GM19239 (cell line): ENCODE measurements at regions not wholly inside any gene's neighbourhood (a gene's known extent, or its start where the extent isn't known, plus 50 kb on each side); places are given as distances from the start of the nearest gene placed in this dataset.

Experiments
- DNase-seq: peaks from one replicate; pipeline ENCODE4 v3.0.0; 2011; ENCODE audit warnings: low spot score; ENCODE audit not compliant: insufficient read length
- FAIRE-seq: peaks from 2 replicates; lab custom pipeline; 2011; peaks lifted over from hg19 to GRCh38; lab: Jason Lieb, UNC

GRCh38 chr13:48181482-48182145 is 51.4 kb upstream of the ITM2B start:
- no peak for DNase-seq
- FAIRE-seq = peak; percentile 4

GRCh38 chr13:48178126-48178525 is 54.9 kb upstream of the ITM2B start:
- no peak for DNase-seq
- FAIRE-seq = no peak

- no peak for DNase-seq
- FAIRE-seq = no peak
These were observed 56.2 kb upstream of the ITM2B start for GRCh38 chr13:48176781-48177180.

GRCh38 chr13:48175185-48175584 is 57.8 kb upstream of the ITM2B start:
- no peak for FAIRE-seq

GRCh38 chr13:48167866-48168265 is 65.1 kb upstream of the ITM2B start:
- FAIRE-seq (no peak), DNase-seq (no peak)

More at GRCh38 chr13:48175185-48175584, 57.8 kb upstream of the ITM2B start:
- no peak for DNase-seq

GRCh38 chr13:48165727-48166126 is 67.3 kb upstream of the ITM2B start:
- DNase-seq (no peak), FAIRE-seq (no peak)

GRCh38 chr13:48165063-48165462 is 67.9 kb upstream of the ITM2B start:
- DNase-seq (no peak), FAIRE-seq (no peak)

- DNase-seq (no peak), FAIRE-seq (no peak)
These were observed 68.2 kb upstream of the MED4 start for GRCh38 chr13:48163061-48163460.

GRCh38 chr13:48162217-48162616 is 67.3 kb upstream of the MED4 start:
- no peak for DNase-seq
- no peak for FAIRE-seq

- FAIRE-seq (peak; percentile 58), DNase-seq (no peak)
These were observed 66.8 kb upstream of the MED4 start for GRCh38 chr13:48161530-48162179.

GRCh38 chr13:48160606-48161278 is 65.8 kb upstream of the MED4 start:
- FAIRE-seq (peak; percentile 60), DNase-seq (no peak)

GRCh38 chr13:48159826-48160225 is 64.9 kb upstream of the MED4 start:
- DNase-seq (no peak), FAIRE-seq (no peak)

GRCh38 chr13:48159401-48159800 is 64.5 kb upstream of the MED4 start:
- FAIRE-seq (peak; percentile 53), DNase-seq (no peak)

- FAIRE-seq (peak; percentile 48), DNase-seq (no peak)
These were observed 64.0 kb upstream of the MED4 start for GRCh38 chr13:48158915-48159314.

GRCh38 chr13:48158290-48158689 is 63.4 kb upstream of the MED4 start:
- DNase-seq (no peak), FAIRE-seq (peak; percentile 47)

GRCh38 chr13:48156466-48156865 is 61.6 kb upstream of the MED4 start:
- FAIRE-seq (peak; percentile 82), DNase-seq (no peak)

GRCh38 chr13:48155848-48156247 is 60.9 kb upstream of the MED4 start:
- FAIRE-seq = peak; percentile 75

GRCh38 chr13:48154671-48155070 is 59.8 kb upstream of the MED4 start:
- no peak for DNase-seq
- FAIRE-seq = no peak

More at GRCh38 chr13:48155848-48156247, 60.9 kb upstream of the MED4 start:
- no peak for DNase-seq

GRCh38 chr13:48153186-48153585 is 58.3 kb upstream of the MED4 start:
- DNase-seq = no peak
- FAIRE-seq = peak; percentile 44

GRCh38 chr13:48151363-48152161 is 56.7 kb upstream of the MED4 start:
- DNase-seq (no peak), FAIRE-seq (no peak)

GRCh38 chr13:48148454-48148853 is 53.5 kb upstream of the MED4 start:
- no peak for DNase-seq
- no peak for FAIRE-seq
